A673 (cell line): ENCODE measurements at regions not wholly inside any gene's neighbourhood (a gene's known extent, or its start where the extent isn't known, plus 50 kb on each side); places are given as distances from the start of the nearest gene placed in this dataset.

Experiments
- BruUV-seq: library from RNA; stranded (reverse); fragments of 400-500 nt; replicated peaks from 2 replicates; lab custom pipeline; 2021; lab: Mats Ljungman, UMichigan
- CTCF ChIA-PET: fragments of 300-600 bp; sonication (Branson Sonifier 250); formaldehyde crosslinking; loops from one replicate; lab custom pipeline; 2022; ENCODE audit warnings: antibody characterized with exemption; lab: Charles Lee
- POLR2A ChIA-PET: fragments of 300-600 bp; sonication (Branson Sonifier 250); formaldehyde crosslinking; loops from one replicate; lab custom pipeline; 2022; ENCODE audit warnings: antibody characterized with exemption; ENCODE audit not compliant: low non-redundant PET; lab: Charles Lee
- DNase-seq: peaks from one replicate; pipeline ENCODE4 v3.0.0-alpha.2; 2015; ENCODE audit warnings: low spot score
- H3K27ac ChIP-seq: fragments of 200-600 bp; sonication (generic); 2 replicates; pipeline ENCODE4 v1.5.1; 2016; ENCODE audit warnings: mixed run types, low read depth, mild to moderate bottlenecking, mixed read lengths, antibody characterized with exemption, low read length; ENCODE audit not compliant: poor library complexity, severe bottlenecking
- H3K27me3 ChIP-seq: fragments of 200-600 bp; sonication (generic); replicated peaks from 2 replicates; pipeline ENCODE4 v1.6.1; 2017; ENCODE audit warnings: mixed run types, low read depth, mild to moderate bottlenecking, mixed read lengths, antibody characterized with exemption, low read length; ENCODE audit not compliant: insufficient read depth, poor library complexity
- H3K36me3 ChIP-seq: fragments of 200-600 bp; sonication (generic); 2 replicates; pipeline ENCODE4 v1.6.1; 2016; ENCODE audit warnings: mixed run types, mild to moderate bottlenecking, mixed read lengths, antibody characterized with exemption, low read length; ENCODE audit not compliant: insufficient read depth, poor library complexity, severe bottlenecking
- H3K4me1 ChIP-seq: fragments of 200-600 bp; sonication (generic); 2 replicates; pipeline ENCODE4 v1.6.1; 2017; ENCODE audit warnings: mixed run types, mild to moderate bottlenecking, mixed read lengths, antibody characterized with exemption, low read length; ENCODE audit not compliant: insufficient read depth, poor library complexity, severe bottlenecking
- H3K4me3 ChIP-seq: fragments of 200-600 bp; sonication (generic); 2 replicates; pipeline ENCODE4 v1.5.1; 2016; ENCODE audit warnings: low read depth, mixed run types, mild to moderate bottlenecking, mixed read lengths, low read length; ENCODE audit not compliant: poor library complexity, severe bottlenecking
- H3K9me3 ChIP-seq: fragments of 200-600 bp; sonication (generic); 2 replicates; pipeline ENCODE4 v1.6.1; 2016; ENCODE audit warnings: mixed run types, low read depth, mild to moderate bottlenecking, mixed read lengths, antibody characterized with exemption, low read length; ENCODE audit not compliant: poor library complexity, severe bottlenecking
- EZH2 ChIP-seq: fragments of 200-600 bp; sonication (generic); IDR thresholded peaks from 2 replicates; pipeline ENCODE4 v1.6.1; 2017; ENCODE audit warnings: borderline replicate concordance, low read depth, mild to moderate bottlenecking, mixed read lengths, antibody characterized with exemption, low read length; ENCODE audit not compliant: poor library complexity, severe bottlenecking
- intact Hi-C: fragments of 100-400 bp; cut with micrococcal nuclease; formaldehyde crosslinking; loops from one replicate; pipeline ENCODE4 v1.10.0; 2022; ENCODE audit not compliant: unreplicated experiment
- TF ChIP-seq, protein P1 (sequence below): fragments of 300-800, 200-600 bp; sonication (generic); conservative IDR thresholded peaks from 2 replicates; pipeline ENCODE4 v1.5.1; 2017; ENCODE audit warnings: low read depth, mild to moderate bottlenecking, antibody characterized with exemption, low read length, moderate library complexity, mixed read lengths

DNA sequence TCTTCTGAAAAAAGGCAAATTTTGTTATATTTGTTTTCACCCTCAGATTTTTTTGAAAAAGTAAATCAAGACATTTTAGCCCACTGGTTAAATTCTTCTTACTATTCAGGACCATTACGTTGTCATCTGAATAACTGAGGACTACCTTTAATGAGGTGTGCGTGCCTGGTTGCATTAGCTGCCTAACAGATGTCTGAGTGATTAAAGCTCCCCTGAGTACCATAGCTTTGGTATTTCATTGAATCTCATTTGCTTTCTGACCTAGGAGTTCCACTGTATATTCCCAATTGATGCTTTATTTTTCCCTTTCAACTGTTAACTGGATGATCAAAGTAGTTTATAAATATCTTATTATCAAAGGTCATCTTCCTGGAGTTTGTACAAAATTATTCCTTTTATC is 410.0 kb upstream of the SEMA3D start:
- CTCF ChIA-PET: no interaction called here
- no TSS peak for BruUV-seq
- POLR2A ChIA-PET: no interaction called here
- no peak for DNase-seq
- H3K4me3 ChIP-seq: no peak overlapping the region
- intact Hi-C loops: no loop called here
- no peak overlapping the region for H3K27ac ChIP-seq
- no peaks in the 10 kb centered on the region for H3K9me3 ChIP-seq
- no peaks in the 10 kb centered on the region for H3K4me1 ChIP-seq
- H3K27me3 ChIP-seq: no peaks in the 10 kb centered on the region
- H3K36me3 ChIP-seq: no peaks in the 10 kb centered on the region
- TF ChIP-seq, protein P1, sequence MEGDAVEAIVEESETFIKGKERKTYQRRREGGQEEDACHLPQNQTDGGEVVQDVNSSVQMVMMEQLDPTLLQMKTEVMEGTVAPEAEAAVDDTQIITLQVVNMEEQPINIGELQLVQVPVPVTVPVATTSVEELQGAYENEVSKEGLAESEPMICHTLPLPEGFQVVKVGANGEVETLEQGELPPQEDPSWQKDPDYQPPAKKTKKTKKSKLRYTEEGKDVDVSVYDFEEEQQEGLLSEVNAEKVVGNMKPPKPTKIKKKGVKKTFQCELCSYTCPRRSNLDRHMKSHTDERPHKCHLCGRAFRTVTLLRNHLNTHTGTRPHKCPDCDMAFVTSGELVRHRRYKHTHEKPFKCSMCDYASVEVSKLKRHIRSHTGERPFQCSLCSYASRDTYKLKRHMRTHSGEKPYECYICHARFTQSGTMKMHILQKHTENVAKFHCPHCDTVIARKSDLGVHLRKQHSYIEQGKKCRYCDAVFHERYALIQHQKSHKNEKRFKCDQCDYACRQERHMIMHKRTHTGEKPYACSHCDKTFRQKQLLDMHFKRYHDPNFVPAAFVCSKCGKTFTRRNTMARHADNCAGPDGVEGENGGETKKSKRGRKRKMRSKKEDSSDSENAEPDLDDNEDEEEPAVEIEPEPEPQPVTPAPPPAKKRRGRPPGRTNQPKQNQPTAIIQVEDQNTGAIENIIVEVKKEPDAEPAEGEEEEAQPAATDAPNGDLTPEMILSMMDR: no peak
- no peak for TF ChIP-seq EZH2

DNA sequence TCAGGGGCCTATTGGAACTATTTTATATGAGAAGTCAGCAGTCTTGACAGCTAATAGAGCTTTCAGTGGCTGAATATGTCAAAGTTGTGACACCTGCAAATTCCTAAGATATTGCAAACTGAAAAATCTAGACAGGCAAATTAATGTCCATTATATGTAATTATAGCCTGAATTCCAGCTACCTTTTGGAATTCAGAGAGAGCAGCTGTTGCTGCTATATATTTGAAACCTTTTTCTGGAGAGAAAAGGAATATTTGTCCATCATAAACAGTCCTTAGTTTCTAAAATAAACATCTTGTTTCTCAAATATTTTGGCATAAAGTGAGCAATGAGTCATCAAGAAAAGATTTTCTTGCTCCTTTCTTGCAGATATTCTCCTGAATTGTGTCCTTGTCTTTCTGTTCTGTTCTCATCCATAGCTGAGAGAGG is 408.9 kb upstream of the SEMA3D start:
- no peak overlapping the region for H3K4me3 ChIP-seq
- no peak for DNase-seq
- POLR2A ChIA-PET: no interaction called here
- no peaks in the 10 kb centered on the region for H3K9me3 ChIP-seq
- BruUV-seq: no TSS peak
- no peaks in the 10 kb centered on the region for H3K36me3 ChIP-seq
- CTCF ChIA-PET: no interaction called here
- intact Hi-C loops: no loop called here
- no peak for TF ChIP-seq EZH2
- TF ChIP-seq, protein P1: no peak
- H3K4me1 ChIP-seq: no peaks in the 10 kb centered on the region
- no peaks in the 10 kb centered on the region for H3K27me3 ChIP-seq
- H3K27ac ChIP-seq: no peak overlapping the region

DNA sequence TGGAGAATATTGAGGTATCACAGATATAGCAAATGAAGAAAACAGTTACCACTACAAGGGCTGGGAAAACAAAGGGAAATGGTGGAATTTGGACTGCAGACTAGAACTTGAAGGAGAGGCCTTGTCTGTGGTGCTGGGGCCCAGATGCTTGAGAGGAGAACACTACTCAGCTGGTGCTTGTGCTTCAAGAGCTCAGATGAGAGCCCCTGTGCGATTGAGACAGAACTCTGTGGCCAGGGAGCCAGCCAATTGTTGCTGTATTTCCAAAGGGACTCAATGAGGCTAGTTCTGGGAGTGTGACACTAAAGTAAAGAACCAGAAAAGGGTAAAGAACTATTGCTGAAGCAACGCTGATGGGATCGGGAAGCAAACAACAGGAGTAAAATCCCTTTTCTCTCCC is 406.5 kb upstream of the SEMA3D start:
- H3K9me3 ChIP-seq: no peaks in the 10 kb centered on the region
- H3K4me1 ChIP-seq: no peaks in the 10 kb centered on the region
- no peaks in the 10 kb centered on the region for H3K36me3 ChIP-seq
- no peak overlapping the region for H3K27ac ChIP-seq
- CTCF ChIA-PET: no interaction called here
- no TSS peak for BruUV-seq
- no peak overlapping the region for H3K4me3 ChIP-seq
- POLR2A ChIA-PET: no interaction called here
- no peaks in the 10 kb centered on the region for H3K27me3 ChIP-seq
- DNase-seq: no peak
- TF ChIP-seq, protein P1: no peak
- TF ChIP-seq EZH2: no peak
- intact Hi-C loops: no loop called here
